Gastrocnemius medialis (tissue), 4 donors: ENCODE measurements at regions not wholly inside any gene's neighbourhood (a gene's known extent, or its start where the extent isn't known, plus 50 kb on each side); places are given as distances from the start of the nearest gene placed in this dataset.

Source experiments
- POLR2A ChIP-seq, 2 donors: fragments of 450-650 bp; IDR thresholded peaks; one replicate each; pipeline ENCODE4 v1.6.1; 2017; ENCODE audit warnings: antibody characterized with exemption in 2 of 2, mild to moderate bottlenecking in 2 of 2, moderate library complexity in 2 of 2
- TF ChIP-seq, protein P1 (sequence below), 5 experiments: fragments of 450-650 bp in 3 of 5; fragments of 200-600 bp in 2 of 5; sonication (generic) in 2 of 5; IDR thresholded peaks in 4 of 5; conservative IDR thresholded peaks in 1 of 5; 1 replicate in 4 of 5; 2 replicates in 1 of 5; pipeline ENCODE4 v1.5.1; 2016 to 2019; ENCODE audit warnings: antibody characterized with exemption in 5 of 5, mild to moderate bottlenecking in 3 of 5, moderate library complexity in 3 of 5

DNA sequence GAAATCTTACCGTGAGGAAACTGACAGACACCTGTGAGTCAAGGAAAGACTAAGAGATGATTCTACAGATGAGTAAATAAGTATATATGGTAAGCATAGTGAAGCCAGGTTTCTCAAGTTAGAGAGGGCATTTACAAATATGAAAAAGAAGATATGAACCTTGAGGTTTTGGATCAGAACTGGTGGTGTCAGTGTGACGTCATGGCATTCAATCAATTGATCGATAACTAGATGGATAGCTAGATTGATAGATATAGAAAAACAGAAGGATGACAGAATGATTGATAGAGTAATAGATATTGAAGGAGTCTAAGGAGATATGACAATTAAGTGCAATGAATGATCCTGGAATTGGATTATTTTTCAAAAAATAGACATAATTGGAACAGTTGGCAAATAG, 350.2 kb upstream of the MC4R start:
- TF ChIP-seq, protein P1, sequence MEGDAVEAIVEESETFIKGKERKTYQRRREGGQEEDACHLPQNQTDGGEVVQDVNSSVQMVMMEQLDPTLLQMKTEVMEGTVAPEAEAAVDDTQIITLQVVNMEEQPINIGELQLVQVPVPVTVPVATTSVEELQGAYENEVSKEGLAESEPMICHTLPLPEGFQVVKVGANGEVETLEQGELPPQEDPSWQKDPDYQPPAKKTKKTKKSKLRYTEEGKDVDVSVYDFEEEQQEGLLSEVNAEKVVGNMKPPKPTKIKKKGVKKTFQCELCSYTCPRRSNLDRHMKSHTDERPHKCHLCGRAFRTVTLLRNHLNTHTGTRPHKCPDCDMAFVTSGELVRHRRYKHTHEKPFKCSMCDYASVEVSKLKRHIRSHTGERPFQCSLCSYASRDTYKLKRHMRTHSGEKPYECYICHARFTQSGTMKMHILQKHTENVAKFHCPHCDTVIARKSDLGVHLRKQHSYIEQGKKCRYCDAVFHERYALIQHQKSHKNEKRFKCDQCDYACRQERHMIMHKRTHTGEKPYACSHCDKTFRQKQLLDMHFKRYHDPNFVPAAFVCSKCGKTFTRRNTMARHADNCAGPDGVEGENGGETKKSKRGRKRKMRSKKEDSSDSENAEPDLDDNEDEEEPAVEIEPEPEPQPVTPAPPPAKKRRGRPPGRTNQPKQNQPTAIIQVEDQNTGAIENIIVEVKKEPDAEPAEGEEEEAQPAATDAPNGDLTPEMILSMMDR (IDR thresholded peaks at IDR 0.05 in 4 of 5, conservative IDR thresholded peaks at IDR 0.05 in 1 of 5), result no peak
- TF ChIP-seq POLR2A (IDR thresholded peaks at IDR 0.05), result no peak
